GM23338 (cell line): ENCODE measurements at regions not wholly inside any gene's neighbourhood (a gene's known extent, or its start where the extent isn't known, plus 50 kb on each side); places are given as distances from the start of the nearest gene placed in this dataset.

Source experiments
- ATAC-seq: fragments of 200-7000 bp; cut with Tn5 transposase; 3 replicates; pipeline ENCODE4 v1.9.1; 2020
- DNase-seq: peaks from one replicate; pipeline ENCODE4 v3.0.0-alpha.2; 2015; ENCODE audit warnings: low spot score
- H2AFZ ChIP-seq: fragments of 200-600 bp; sonication (generic); 2 replicates; pipeline ENCODE4 v1.8.0; 2016; ENCODE audit warnings: antibody characterized with exemption, mild to moderate bottlenecking, moderate library complexity
- H3F3A ChIP-seq: fragments of 200-600 bp; sonication (generic); replicated peaks from 2 replicates; pipeline ENCODE4 v1.8.0; 2017; ENCODE audit warnings: antibody characterized with exemption, mixed run types, low read depth
- H3K27ac ChIP-seq: fragments of 200-600 bp; sonication (generic); 2 replicates; pipeline ENCODE4 v1.6.1; 2016; ENCODE audit warnings: low read depth
- H3K27me3 ChIP-seq: fragments of 200-600 bp; sonication (generic); 2 replicates; pipeline ENCODE4 v1.8.0; 2016; ENCODE audit warnings: mild to moderate bottlenecking, mixed run types, moderate library complexity; ENCODE audit not compliant: insufficient read depth
- H3K36me3 ChIP-seq: fragments of 200-600 bp; sonication (generic); 2 replicates; pipeline ENCODE4 v1.8.0; 2016; ENCODE audit warnings: mild to moderate bottlenecking; ENCODE audit not compliant: insufficient read depth
- H3K4me1 ChIP-seq: fragments of 200-600 bp; sonication (generic); 2 replicates; pipeline ENCODE4 v1.8.0; 2016; ENCODE audit warnings: mild to moderate bottlenecking, moderate library complexity; ENCODE audit not compliant: insufficient read depth
- H3K4me2 ChIP-seq: fragments of 200-600 bp; sonication (generic); 2 replicates; pipeline ENCODE4 v1.7.1; 2017; ENCODE audit warnings: mixed run types
- H3K4me3 ChIP-seq: fragments of 200-600 bp; sonication (generic); 2 replicates; pipeline ENCODE4 v1.6.1; 2016; ENCODE audit warnings: mixed run types
- H3K79me2 ChIP-seq: fragments of 200-600 bp; sonication (generic); replicated peaks from 2 replicates; pipeline ENCODE4 v1.8.0; 2017; ENCODE audit warnings: mild to moderate bottlenecking; ENCODE audit not compliant: insufficient read depth
- H3K9me2 ChIP-seq: fragments of 200-600 bp; sonication (generic); 2 replicates; pipeline ENCODE4 v1.8.0; 2017; ENCODE audit not compliant: insufficient read depth
- H4K20me1 ChIP-seq: fragments of 200-600 bp; sonication (generic); replicated peaks from 2 replicates; pipeline ENCODE4 v1.8.0; 2017; ENCODE audit warnings: mild to moderate bottlenecking; ENCODE audit not compliant: insufficient read depth
- H3K27ac Mint-ChIP-seq: 2 replicates; pipeline ENCODE4 v1.8.0; 2020; ENCODE audit warnings: inconsistent platforms, mild to moderate bottlenecking, moderate library complexity, mixed read lengths
- H3K27me3 Mint-ChIP-seq: 3 replicates; pipeline ENCODE4 v1.8.0; 2022; ENCODE audit warnings: low read depth, mild to moderate bottlenecking, moderate library complexity, mixed read lengths, inconsistent platforms; ENCODE audit not compliant: insufficient read depth, poor library complexity
- H3K36me3 Mint-ChIP-seq: 3 replicates; pipeline ENCODE4 v1.8.0; 2021; ENCODE audit warnings: low read depth, mild to moderate bottlenecking, inconsistent platforms, moderate library complexity, mixed read lengths
- H3K4me1 Mint-ChIP-seq: 3 replicates; pipeline ENCODE4 v1.8.0; 2020; ENCODE audit warnings: mild to moderate bottlenecking, inconsistent platforms, mixed read lengths
- H3K4me3 Mint-ChIP-seq: 3 replicates; pipeline ENCODE4 v1.8.0; 2021; ENCODE audit warnings: moderate library complexity, mild to moderate bottlenecking, inconsistent platforms, mixed read lengths
- H3K9me3 Mint-ChIP-seq: 3 replicates; pipeline ENCODE4 v1.8.0; 2020; ENCODE audit warnings: moderate library complexity, mild to moderate bottlenecking, inconsistent platforms, mixed read lengths
- CREB1 ChIP-seq: fragments of 250-450 bp; sonication (Bioruptor Pico); IDR thresholded peaks from 2 replicates; pipeline ENCODE4 v1.5.0; 2020; ENCODE audit warnings: low read depth, mild to moderate bottlenecking, moderate library complexity
- CTCF ChIP-seq, 2 experiments: fragments of 200-600 bp in 1 of 2; sonication (generic) in 1 of 2; conservative IDR thresholded peaks; 2 replicates each; pipeline versions ENCODE4 v1.5.1 to v1.6.1; 2016 to 2017; ENCODE audit warnings: antibody characterized with exemption in 2 of 2, low read depth in 2 of 2, mild to moderate bottlenecking in 2 of 2, moderate library complexity in 1 of 2
- ETS1 ChIP-seq: IDR thresholded peaks from 2 replicates; pipeline ENCODE4 v1.6.1; 2016; ENCODE audit warnings: antibody characterized with exemption
- EZH2 ChIP-seq: fragments of 200-600 bp; sonication (generic); IDR thresholded peaks from one replicate; pipeline ENCODE4 v1.8.0; 2017; ENCODE audit warnings: antibody characterized with exemption, mild to moderate bottlenecking, low read depth; ENCODE audit not compliant: unreplicated experiment
- EZH2phosphoT487 ChIP-seq: fragments of 200-600 bp; sonication (generic); IDR thresholded peaks from one replicate; pipeline ENCODE4 v1.8.1; 2018; ENCODE audit warnings: antibody characterized with exemption; ENCODE audit not compliant: unreplicated experiment
- JUNB ChIP-seq: IDR thresholded peaks from one replicate; pipeline ENCODE4 v1.6.1; 2016; ENCODE audit warnings: antibody characterized with exemption; ENCODE audit not compliant: unreplicated experiment
- POLR2AphosphoS5 ChIP-seq: IDR thresholded peaks from 2 replicates; pipeline ENCODE4 v1.6.1; 2016; ENCODE audit warnings: antibody characterized with exemption, low read depth
- REST ChIP-seq: IDR thresholded peaks from one replicate; pipeline ENCODE4 v1.6.1; 2018; ENCODE audit warnings: antibody characterized with exemption; ENCODE audit not compliant: unreplicated experiment
- STAT1 ChIP-seq: IDR thresholded peaks from one replicate; pipeline ENCODE4 v1.6.1; 2016; ENCODE audit warnings: antibody characterized with exemption; ENCODE audit not compliant: unreplicated experiment
- ZNF331 ChIP-seq: fragments of 250-450 bp; sonication (Bioruptor Pico); IDR thresholded peaks from 2 replicates; pipeline ENCODE4 v1.5.0; 2020; ENCODE audit warnings: low read depth, mild to moderate bottlenecking, moderate library complexity

GRCh38 chr1:42089246-42089645, 64.0 kb upstream of the GUCA2B start:
- Mint-ChIP-seq H3K9me3 (peaks cover 14% of the 10 kb centered on the region), H3K27me3 (peaks cover 1% of the 10 kb centered on the region), H3K36me3 (peaks cover 3% of the 10 kb centered on the region; the same call in 1 of the 3 replicates), H3K4me1 (peaks cover 8% of the 10 kb centered on the region; the same call in 2 of the 3 replicates), H3K4me3 (no peak overlapping the region), H3K27ac (no peak overlapping the region)
- Histone ChIP-seq H3K4me2 (no peak overlapping the region), H3K27ac (no peak overlapping the region), H3K79me2 (no peaks in the 10 kb centered on the region), H3K4me1 (peaks cover 13% of the 10 kb centered on the region), H3K4me3 (no peak overlapping the region), H3F3A (no peaks in the 10 kb centered on the region), H3K36me3 (no peaks in the 10 kb centered on the region), H2AFZ (no peak overlapping the region), H4K20me1 (no peaks in the 10 kb centered on the region), H3K27me3 (no peaks in the 10 kb centered on the region; the same call in 1 of the 2 replicates), H3K9me2 (no peaks in the 10 kb centered on the region)
- DNase-seq: no peak
- no peak for ATAC-seq
- TF ChIP-seq CREB1 (CRISPR knock-in tag): no peak
- no peak for TF ChIP-seq STAT1

- Histone ChIP-seq H3K36me3 (no peaks in the 10 kb centered on the region), H3K27ac (no peak overlapping the region), H3K27me3 (no peaks in the 10 kb centered on the region; the same call in 1 of the 2 replicates), H3K79me2 (no peaks in the 10 kb centered on the region), H4K20me1 (no peaks in the 10 kb centered on the region), H3K4me2 (no peak overlapping the region), H3K4me3 (no peak overlapping the region), H2AFZ (no peak overlapping the region), H3K4me1 (peaks cover 13% of the 10 kb centered on the region), H3K9me2 (no peaks in the 10 kb centered on the region), H3F3A (no peaks in the 10 kb centered on the region)
- Mint-ChIP-seq H3K36me3 (no peaks in the 10 kb centered on the region), H3K4me1 (peaks cover 8% of the 10 kb centered on the region; the same call in 2 of the 3 replicates), H3K27me3 (peaks cover 1% of the 10 kb centered on the region), H3K27ac (no peak overlapping the region), H3K4me3 (no peak overlapping the region), H3K9me3 (peaks cover 9% of the 10 kb centered on the region; the same call in 2 of the 3 replicates)
- ATAC-seq (no peak), DNase-seq (no peak)
- no peak for TF ChIP-seq CTCF (conservative IDR thresholded peaks at IDR 0.05; ENCODE audit: low read depth in 2 of 2)
- TF ChIP-seq EZH2: no peak
- TF ChIP-seq JUNB: no peak
- TF ChIP-seq EZH2phosphoT487: no peak
These were observed 67.1 kb upstream of the GUCA2B start for GRCh38 chr1:42086146-42086545.

GRCh38 chr1:42085596-42085995, 67.6 kb upstream of the GUCA2B start:
- no peaks in the 10 kb centered on the region for H3K36me3 ChIP-seq
- no peak overlapping the region for H3K27ac Mint-ChIP-seq
- peak overlapping the region; percentile 67; the same call in 1 of the 2 replicates for H2AFZ ChIP-seq
- no peaks in the 10 kb centered on the region for H3K9me2 ChIP-seq
- H3K9me3 Mint-ChIP-seq: peaks cover 9% of the 10 kb centered on the region; the same call in 2 of the 3 replicates
- H3K27me3 Mint-ChIP-seq: peaks cover 1% of the 10 kb centered on the region
- H3K4me3 Mint-ChIP-seq: no peak overlapping the region
- H3K36me3 Mint-ChIP-seq: no peaks in the 10 kb centered on the region
- no peak overlapping the region for H3K4me2 ChIP-seq
- no peak overlapping the region for H3K27ac ChIP-seq
- H3K4me1 Mint-ChIP-seq: peaks cover 8% of the 10 kb centered on the region; the same call in 2 of the 3 replicates
- H3F3A ChIP-seq: no peaks in the 10 kb centered on the region
- H3K4me3 ChIP-seq: no peak overlapping the region
- 0 out of 3 replicates have a peak, but pooled peaks have one; percentile 27 for ATAC-seq
- DNase-seq: peak; percentile 8
- H3K27me3 ChIP-seq: no peaks in the 10 kb centered on the region; the same call in 1 of the 2 replicates
- H3K4me1 ChIP-seq: peaks cover 13% of the 10 kb centered on the region
- H3K79me2 ChIP-seq: no peaks in the 10 kb centered on the region
- H4K20me1 ChIP-seq: no peaks in the 10 kb centered on the region
- no peak for TF ChIP-seq JUNB
- TF ChIP-seq EZH2phosphoT487: no peak
- TF ChIP-seq ZNF331 (CRISPR knock-in tag): no peak
- no peak for TF ChIP-seq POLR2AphosphoS5
- TF ChIP-seq STAT1: no peak
- TF ChIP-seq EZH2: no peak
- no peak for TF ChIP-seq CREB1 (CRISPR knock-in tag)
- no peak for TF ChIP-seq REST
- no peak for TF ChIP-seq CTCF (conservative IDR thresholded peaks at IDR 0.05; ENCODE audit: low read depth in 2 of 2)
- TF ChIP-seq ETS1: no peak
